Transverse colon (tissue), 4 donors: ENCODE measurements at regions not wholly inside any gene's neighbourhood (a gene's known extent, or its start where the extent isn't known, plus 50 kb on each side); places are given as distances from the start of the nearest gene placed in this dataset.

Experiments used
- CTCF ChIP-seq, 5 experiments: fragments of 200-600 bp in 3 of 5; fragments of 450-650 bp in 2 of 5; sonication (generic) in 3 of 5; IDR thresholded peaks; 1 replicate in 2 of 5; 2 replicates in 3 of 5; pipeline ENCODE4 v1.5.1; 2016 to 2017; ENCODE audit warnings: antibody characterized with exemption in 5 of 5, inconsistent platforms in 3 of 5, mild to moderate bottlenecking in 2 of 5, moderate library complexity in 1 of 5
- EP300 ChIP-seq: sonication (generic); formaldehyde crosslinking; IDR thresholded peaks from one replicate; pipeline ENCODE4 v1.6.1; 2017; ENCODE audit warnings: antibody characterized with exemption, low read depth
- POLR2A ChIP-seq: fragments of 450-650 bp; IDR thresholded peaks from one replicate; pipeline ENCODE4 v1.6.1; 2016; ENCODE audit warnings: antibody characterized with exemption, mild to moderate bottlenecking, moderate library complexity
- POLR2AphosphoS5 ChIP-seq, 3 donors: sonication (generic); formaldehyde crosslinking; IDR thresholded peaks; one replicate each; pipeline ENCODE4 v1.6.1; 2016; ENCODE audit warnings: antibody characterized with exemption in 3 of 3

- TF ChIP-seq CTCF (IDR thresholded peaks at IDR 0.05) = no peak
- TF ChIP-seq EP300 = no peak
- TF ChIP-seq POLR2A = no peak
- no peak for TF ChIP-seq POLR2AphosphoS5 (IDR thresholded peaks at IDR 0.05)
Observed at GRCh38 chr6:44044154-44044539, 83.1 kb downstream of the MRPL14 start.
